ENCODE measurements at regions not wholly inside any gene's neighbourhood (a gene's known extent, or its start where the extent isn't known, plus 50 kb on each side); places are given as distances from the start of the nearest gene placed in this dataset.

DNA sequence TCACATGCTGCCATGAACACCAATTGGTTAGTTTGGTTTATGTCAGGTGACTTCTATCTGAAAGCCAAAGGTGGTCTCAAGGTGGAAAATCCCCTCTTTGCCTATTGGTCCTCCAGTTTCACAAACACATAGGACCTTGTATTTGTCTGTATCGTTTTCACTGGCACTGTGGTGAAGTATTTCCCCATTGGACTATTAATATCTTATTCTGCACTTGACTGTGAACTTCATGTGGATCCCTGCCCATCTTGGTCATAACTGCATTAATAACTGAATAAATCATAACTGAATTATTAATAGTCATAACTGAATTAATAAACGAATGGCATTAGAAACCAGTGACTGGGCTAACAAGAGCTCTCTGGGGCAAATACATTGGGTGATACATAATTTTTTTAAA, 341.3 kb upstream of the ADAMTS9 start:
- Histone ChIP-seq H3K27ac (no peak overlapping the region), H3K36me3 (ENCODE audit: insufficient read depth, low read length) (no peaks in the 10 kb centered on the region), H3K4me3 (no peak overlapping the region), H3K9me3 (ENCODE audit: low read depth, low read length) (no peaks in the 10 kb centered on the region), H3K9ac (ENCODE audit: insufficient read length) (no peak overlapping the region)
- TF ChIP-seq EZH2 (IDR thresholded peaks at IDR 0.05): no peak
- TF ChIP-seq POLR2AphosphoS5 (IDR thresholded peaks at IDR 0.05; ENCODE audit: borderline replicate concordance, low read depth, low read length): no peak
- no peak for TF ChIP-seq FOXP2 (optimal IDR thresholded peaks at IDR 0.05; ENCODE audit: control extremely low read depth, extremely low read length, insufficient read depth)
- DNase-seq (ENCODE audit: low read depth, low spot score): no peak

DNA sequence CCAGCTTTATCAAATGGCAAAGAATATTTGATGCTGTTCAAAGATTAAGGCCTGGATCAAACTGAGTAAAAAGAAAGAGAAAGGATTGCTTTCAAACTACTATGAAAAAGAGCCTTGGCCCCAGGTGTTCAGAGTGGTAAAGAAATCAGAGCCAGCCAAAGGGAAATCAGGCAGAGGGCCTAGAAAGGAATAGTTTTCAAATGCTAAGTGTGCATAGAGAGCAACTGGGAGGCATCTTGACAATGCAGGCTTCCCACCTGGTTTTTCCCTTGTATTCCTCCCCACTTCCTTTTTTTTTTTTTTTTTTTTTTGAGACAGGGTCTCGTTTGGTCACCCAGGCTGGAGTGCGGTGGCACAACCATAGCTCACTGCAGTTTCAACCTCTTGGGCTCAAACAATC, 340.2 kb upstream of the ADAMTS9 start:
- Histone ChIP-seq H3K27ac (no peak overlapping the region), H3K9me3 (ENCODE audit: low read depth, low read length) (no peaks in the 10 kb centered on the region), H3K36me3 (ENCODE audit: insufficient read depth, low read length) (no peaks in the 10 kb centered on the region), H3K9ac (ENCODE audit: insufficient read length) (no peak overlapping the region), H3K4me3 (no peak overlapping the region)
- no peak for DNase-seq (ENCODE audit: low read depth, low spot score)
- no peak for TF ChIP-seq POLR2AphosphoS5 (IDR thresholded peaks at IDR 0.05; ENCODE audit: borderline replicate concordance, low read depth, low read length)
- TF ChIP-seq EZH2 (IDR thresholded peaks at IDR 0.05): no peak
- TF ChIP-seq FOXP2 (optimal IDR thresholded peaks at IDR 0.05; ENCODE audit: control extremely low read depth, extremely low read length, insufficient read depth): no peak

DNA sequence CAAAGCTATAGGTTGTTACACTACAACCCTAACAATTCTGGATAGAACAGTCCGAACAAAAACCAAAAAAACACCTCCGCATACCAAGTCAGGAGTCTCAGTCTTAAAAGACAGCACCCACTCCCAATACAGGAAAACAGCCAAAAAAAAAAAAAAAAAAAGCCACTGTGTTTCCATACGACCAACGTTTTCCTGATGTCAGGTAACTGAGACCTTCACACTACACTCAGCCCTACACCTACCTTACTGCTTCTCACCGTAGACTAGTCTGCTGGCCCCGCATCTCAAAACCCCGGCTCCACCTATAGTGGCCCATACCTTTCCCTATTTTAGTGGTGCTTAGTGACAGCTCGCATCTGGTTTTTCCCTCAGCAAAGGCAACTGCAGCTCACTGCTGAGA, 339.5 kb upstream of the ADAMTS9 start:
- no peak for TF ChIP-seq POLR2AphosphoS5 (IDR thresholded peaks at IDR 0.05; ENCODE audit: borderline replicate concordance, low read depth, low read length)
- no peak for TF ChIP-seq FOXP2 (optimal IDR thresholded peaks at IDR 0.05; ENCODE audit: control extremely low read depth, extremely low read length, insufficient read depth)
- no peak for TF ChIP-seq EZH2 (IDR thresholded peaks at IDR 0.05)
- Histone ChIP-seq H3K9me3 (ENCODE audit: low read depth, low read length) (no peaks in the 10 kb centered on the region), H3K27ac (no peak overlapping the region), H3K9ac (ENCODE audit: insufficient read length) (no peak overlapping the region), H3K36me3 (ENCODE audit: insufficient read depth, low read length) (no peaks in the 10 kb centered on the region), H3K4me3 (no peak overlapping the region)
- no peak for DNase-seq (ENCODE audit: low read depth, low spot score)

DNA sequence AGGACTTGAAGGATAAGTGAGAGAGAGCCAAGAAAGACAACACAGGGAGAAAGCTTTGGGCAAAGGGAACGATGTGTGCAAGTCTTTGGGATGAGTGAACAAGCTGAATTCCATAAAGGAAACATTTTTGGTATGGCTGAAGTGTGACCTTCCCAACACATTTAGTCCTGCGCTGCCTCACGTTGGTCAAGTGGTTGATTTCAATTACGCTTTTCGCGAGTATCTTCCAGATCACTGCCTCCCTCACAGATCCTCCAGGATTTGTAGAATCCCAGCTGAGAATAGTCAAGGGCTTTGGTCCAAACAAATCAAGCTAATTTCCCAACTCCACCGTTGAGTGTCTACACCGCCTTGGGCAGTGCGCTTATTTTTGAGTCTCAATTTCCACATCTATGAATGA, 338.4 kb upstream of the ADAMTS9 start:
- H3K4me3 ChIP-seq: no peak overlapping the region
- H3K36me3 ChIP-seq (ENCODE audit: insufficient read depth, low read length): no peaks in the 10 kb centered on the region
- H3K27ac ChIP-seq: no peak overlapping the region
- no peaks in the 10 kb centered on the region for H3K9me3 ChIP-seq (ENCODE audit: low read depth, low read length)
- DNase-seq (ENCODE audit: low read depth, low spot score): no peak
- no peak overlapping the region for H3K9ac ChIP-seq (ENCODE audit: insufficient read length)
- TF ChIP-seq FOXP2 (optimal IDR thresholded peaks at IDR 0.05; ENCODE audit: control extremely low read depth, extremely low read length, insufficient read depth) (no peak), EZH2 (IDR thresholded peaks at IDR 0.05) (no peak), POLR2AphosphoS5 (IDR thresholded peaks at IDR 0.05; ENCODE audit: borderline replicate concordance, low read depth, low read length) (no peak)

DNA sequence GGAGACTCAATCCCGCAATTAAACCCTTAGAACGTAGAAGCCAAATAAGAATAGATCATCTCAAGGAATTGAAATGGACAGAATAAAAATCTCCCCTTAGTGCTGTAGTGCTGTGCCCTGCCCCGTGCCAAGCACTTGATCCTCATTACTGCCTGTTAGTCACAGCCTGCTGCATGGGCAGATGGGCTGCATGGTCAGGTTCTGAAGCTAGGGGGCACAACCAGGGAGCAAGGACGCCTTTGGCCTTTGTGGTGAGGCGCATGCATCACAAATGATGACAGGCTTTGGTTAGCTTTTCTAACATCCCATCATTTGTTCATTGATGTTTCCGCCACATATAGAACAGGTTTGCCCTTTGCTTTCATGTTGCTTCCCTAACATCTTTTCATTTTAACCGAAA, 336.3 kb upstream of the ADAMTS9 start:
- DNase-seq (ENCODE audit: low read depth, low spot score): no peak
- H3K27ac ChIP-seq: no peak overlapping the region
- H3K36me3 ChIP-seq (ENCODE audit: insufficient read depth, low read length): no peaks in the 10 kb centered on the region
- H3K4me3 ChIP-seq: no peak overlapping the region
- H3K9me3 ChIP-seq (ENCODE audit: low read depth, low read length): no peaks in the 10 kb centered on the region
- no peak overlapping the region for H3K9ac ChIP-seq (ENCODE audit: insufficient read length)
- TF ChIP-seq POLR2AphosphoS5 (IDR thresholded peaks at IDR 0.05; ENCODE audit: borderline replicate concordance, low read depth, low read length): no peak
- TF ChIP-seq EZH2 (IDR thresholded peaks at IDR 0.05): no peak

DNA sequence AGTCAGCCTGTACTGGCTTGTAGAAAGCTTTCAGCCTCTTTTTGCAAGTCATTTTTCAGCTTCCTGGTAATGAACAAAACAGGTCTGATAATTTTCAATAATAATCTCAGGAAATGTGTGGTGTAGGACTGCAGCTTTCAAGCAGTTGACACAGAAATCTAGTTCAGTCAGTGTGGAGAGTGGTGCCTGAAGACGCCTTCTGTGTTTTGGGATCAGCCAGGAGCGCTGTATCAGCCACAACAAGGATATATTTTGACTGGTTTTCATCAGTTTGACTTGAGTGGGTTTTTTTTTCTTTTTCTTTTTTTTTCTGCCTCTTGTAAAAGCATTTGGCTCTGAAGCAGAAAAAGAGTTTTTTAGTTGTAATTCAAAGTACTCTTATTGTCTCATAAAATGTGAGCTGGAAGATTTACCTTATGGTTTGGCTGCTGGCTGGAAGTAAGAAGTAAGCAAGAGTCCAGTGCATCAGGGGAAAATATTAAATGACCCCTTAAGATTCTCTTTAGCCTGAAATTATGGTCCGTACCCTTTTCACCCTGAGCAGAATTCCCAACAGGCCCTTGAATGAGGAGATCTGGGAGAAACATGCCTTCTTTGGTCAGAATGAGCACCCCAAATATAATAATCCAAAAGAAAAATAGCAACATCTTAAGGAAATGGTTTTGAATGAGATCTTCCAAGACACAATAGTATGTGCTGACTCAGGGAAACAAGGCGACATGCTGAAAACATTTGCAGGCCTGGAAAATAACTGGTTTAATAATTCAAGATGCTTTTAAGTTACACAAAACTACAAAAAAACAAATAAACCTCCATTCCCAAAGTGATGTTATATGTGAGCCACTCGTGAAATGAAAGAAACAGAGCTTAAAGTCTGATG, 332.7 kb upstream of the ADAMTS9 start:
- peak overlapping the region; percentile 49 for H3K4me3 ChIP-seq
- no peaks in the 10 kb centered on the region for H3K36me3 ChIP-seq (ENCODE audit: insufficient read depth, low read length)
- H3K9ac ChIP-seq (ENCODE audit: insufficient read length): no peak overlapping the region
- DNase-seq (ENCODE audit: low read depth, low spot score): no peak
- H3K9me3 ChIP-seq (ENCODE audit: low read depth, low read length): no peaks in the 10 kb centered on the region
- H3K27ac ChIP-seq: peak overlapping the region; percentile 82
- TF ChIP-seq FOXP2 (optimal IDR thresholded peaks at IDR 0.05; ENCODE audit: control extremely low read depth, extremely low read length, insufficient read depth) (no peak), POLR2AphosphoS5 (IDR thresholded peaks at IDR 0.05; ENCODE audit: borderline replicate concordance, low read depth, low read length) (no peak), EZH2 (IDR thresholded peaks at IDR 0.05) (no peak)

DNA sequence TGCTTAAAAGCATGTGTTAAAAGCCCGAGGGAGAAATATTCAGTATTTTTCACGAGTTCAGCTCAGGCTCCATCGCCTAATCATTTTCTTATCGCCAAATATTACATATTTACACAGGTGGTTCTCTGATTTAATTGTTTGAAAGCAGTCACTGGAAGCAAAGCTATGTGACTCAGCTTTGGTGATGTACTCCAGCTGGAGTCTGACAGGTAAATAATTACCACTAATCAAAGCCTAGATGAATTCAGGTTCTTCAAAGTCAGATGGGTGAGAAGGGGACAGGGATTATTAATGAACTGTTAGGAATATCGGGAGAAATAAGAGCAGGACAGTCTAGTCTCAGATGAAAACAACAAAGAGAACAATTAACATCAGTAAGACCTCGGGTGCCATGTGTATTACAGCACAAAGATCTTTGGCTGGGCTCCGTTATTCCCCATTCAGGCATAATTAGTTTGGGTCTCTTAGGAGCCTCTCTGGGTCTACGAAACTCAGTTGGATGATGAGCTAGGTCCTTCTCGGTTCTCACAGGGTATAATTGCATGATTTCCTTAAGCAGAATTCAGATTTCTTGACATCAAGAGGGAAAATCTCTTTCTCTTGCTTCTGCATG, 331.7 kb upstream of the ADAMTS9 start:
- no peak for TF ChIP-seq EZH2 (IDR thresholded peaks at IDR 0.05)
- no peak for TF ChIP-seq POLR2AphosphoS5 (IDR thresholded peaks at IDR 0.05; ENCODE audit: borderline replicate concordance, low read depth, low read length)
- no peak for TF ChIP-seq FOXP2 (optimal IDR thresholded peaks at IDR 0.05; ENCODE audit: control extremely low read depth, extremely low read length, insufficient read depth)
- H3K9ac ChIP-seq (ENCODE audit: insufficient read length): no peak overlapping the region
- H3K27ac ChIP-seq: peak overlapping the region; percentile 82

DNA sequence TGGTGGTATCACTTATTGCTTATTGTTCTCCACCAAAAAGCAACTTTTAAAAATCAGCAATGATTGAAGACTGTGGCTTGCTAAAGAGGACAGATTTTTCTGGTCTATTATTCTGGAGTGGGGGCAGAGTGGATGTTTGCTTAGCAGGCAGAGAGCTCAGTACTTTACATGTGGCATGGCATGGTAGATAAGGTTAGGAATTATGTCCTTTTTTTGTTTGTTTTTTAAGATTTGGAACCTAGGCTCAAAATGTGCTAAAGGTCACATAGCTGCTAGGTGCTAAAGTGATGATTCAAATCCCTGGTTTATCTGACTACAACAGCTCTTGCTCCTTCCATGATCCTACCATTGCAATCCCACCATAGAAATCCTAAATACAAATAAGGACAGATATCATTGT, 331.0 kb upstream of the ADAMTS9 start:
- DNase-seq (ENCODE audit: low read depth, low spot score): no peak
- no peak overlapping the region for H3K27ac ChIP-seq
- TF ChIP-seq EZH2 (IDR thresholded peaks at IDR 0.05) (no peak), POLR2AphosphoS5 (IDR thresholded peaks at IDR 0.05; ENCODE audit: borderline replicate concordance, low read depth, low read length) (no peak), FOXP2 (optimal IDR thresholded peaks at IDR 0.05; ENCODE audit: control extremely low read depth, extremely low read length, insufficient read depth) (no peak)
- no peaks in the 10 kb centered on the region for H3K9me3 ChIP-seq (ENCODE audit: low read depth, low read length)
- H3K9ac ChIP-seq (ENCODE audit: insufficient read length): no peak overlapping the region
- no peak overlapping the region for H3K4me3 ChIP-seq
- H3K36me3 ChIP-seq (ENCODE audit: insufficient read depth, low read length): no peaks in the 10 kb centered on the region

More for the DNA sequence above, 331.7 kb upstream of the ADAMTS9 start:
- Histone ChIP-seq H3K9me3 (ENCODE audit: low read depth, low read length) (no peaks in the 10 kb centered on the region), H3K36me3 (ENCODE audit: insufficient read depth, low read length) (no peaks in the 10 kb centered on the region), H3K4me3 (no peak overlapping the region)
- DNase-seq (ENCODE audit: low read depth, low spot score): no peak

Measured in SK-N-MC (cell line).